Left ventricle myocardium inferior (tissue), 1 donor: ENCODE measurements at regions not wholly inside any gene's neighbourhood (a gene's known extent, or its start where the extent isn't known, plus 50 kb on each side); places are given as distances from the start of the nearest gene placed in this dataset.

ENCODE experiments used
- DNase-seq: peaks from one replicate; pipeline ENCODE4 v3.0.0-alpha.2; 2020
- H3K27ac ChIP-seq: fragments of 200-600 bp; replicated peaks from 2 replicates; pipeline ENCODE4 v1.8.0; 2021
- H3K27me3 ChIP-seq: fragments of 200-600 bp; 2 replicates; pipeline ENCODE4 v1.8.0; 2021; ENCODE audit warnings: low read depth
- H3K36me3 ChIP-seq: fragments of 200-600 bp; 2 replicates; pipeline ENCODE4 v1.8.0; 2021
- H3K4me1 ChIP-seq: fragments of 200-600 bp; 2 replicates; pipeline ENCODE4 v1.8.0; 2021
- H3K4me3 ChIP-seq: fragments of 200-600 bp; 2 replicates; pipeline ENCODE4 v1.8.0; 2021; ENCODE audit warnings: mild to moderate bottlenecking, moderate library complexity
- H3K9me3 ChIP-seq: fragments of 200-600 bp; replicated peaks from 2 replicates; pipeline ENCODE4 v1.8.0; 2021
- intact Hi-C: fragments of 100-400 bp; cut with micrococcal nuclease; formaldehyde crosslinking; loops from one replicate; pipeline ENCODE4 v1.11.0; 2022
- TF ChIP-seq, protein P1 (sequence below): fragments of 200-600 bp; IDR thresholded peaks from 2 replicates; pipeline ENCODE4 v1.8.0; 2021; ENCODE audit warnings: antibody characterized with exemption, mild to moderate bottlenecking, borderline replicate concordance
- donor health status: DM: no; HTN: yes; CAD: no; lungs with severe emphysema.

DNA sequence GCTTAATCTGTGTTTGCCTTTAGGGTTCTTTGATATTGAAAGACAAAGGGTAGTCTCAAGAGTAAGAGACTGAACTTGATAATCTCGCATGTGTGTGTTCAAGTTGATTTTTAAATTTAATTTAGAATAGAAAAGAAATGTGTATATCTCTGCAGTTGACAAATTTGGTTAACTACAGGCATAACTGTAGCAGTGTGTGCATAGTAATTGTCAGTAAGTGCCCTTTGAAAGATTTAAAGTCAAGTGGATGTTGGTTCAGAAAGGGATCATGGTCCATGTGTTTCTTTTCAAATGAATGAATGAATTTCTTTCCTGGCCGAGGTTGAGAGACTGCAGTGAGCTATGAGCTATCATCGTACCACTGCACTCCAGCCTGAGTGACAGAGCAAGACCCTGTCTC is 49.9 kb upstream of the DYRK2 start:
- intact Hi-C loops = no loop called here
- TF ChIP-seq, protein P1, sequence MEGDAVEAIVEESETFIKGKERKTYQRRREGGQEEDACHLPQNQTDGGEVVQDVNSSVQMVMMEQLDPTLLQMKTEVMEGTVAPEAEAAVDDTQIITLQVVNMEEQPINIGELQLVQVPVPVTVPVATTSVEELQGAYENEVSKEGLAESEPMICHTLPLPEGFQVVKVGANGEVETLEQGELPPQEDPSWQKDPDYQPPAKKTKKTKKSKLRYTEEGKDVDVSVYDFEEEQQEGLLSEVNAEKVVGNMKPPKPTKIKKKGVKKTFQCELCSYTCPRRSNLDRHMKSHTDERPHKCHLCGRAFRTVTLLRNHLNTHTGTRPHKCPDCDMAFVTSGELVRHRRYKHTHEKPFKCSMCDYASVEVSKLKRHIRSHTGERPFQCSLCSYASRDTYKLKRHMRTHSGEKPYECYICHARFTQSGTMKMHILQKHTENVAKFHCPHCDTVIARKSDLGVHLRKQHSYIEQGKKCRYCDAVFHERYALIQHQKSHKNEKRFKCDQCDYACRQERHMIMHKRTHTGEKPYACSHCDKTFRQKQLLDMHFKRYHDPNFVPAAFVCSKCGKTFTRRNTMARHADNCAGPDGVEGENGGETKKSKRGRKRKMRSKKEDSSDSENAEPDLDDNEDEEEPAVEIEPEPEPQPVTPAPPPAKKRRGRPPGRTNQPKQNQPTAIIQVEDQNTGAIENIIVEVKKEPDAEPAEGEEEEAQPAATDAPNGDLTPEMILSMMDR = no peak

More for the DNA sequence above, 49.9 kb upstream of the DYRK2 start:
- Histone ChIP-seq H3K9me3 (no peaks in the 10 kb centered on the region), H3K27ac (no peak overlapping the region), H3K36me3 (no peaks in the 10 kb centered on the region), H3K27me3 (no peaks in the 10 kb centered on the region), H3K4me1 (peaks cover 3% of the 10 kb centered on the region), H3K4me3 (no peak overlapping the region)
- DNase-seq = no peak
